ENCODE measurements at regions not wholly inside any gene's neighbourhood (a gene's known extent, or its start where the extent isn't known, plus 50 kb on each side); places are given as distances from the start of the nearest gene placed in this dataset.
"Not testable (repeated sequence)": the region's sequence is repeated elsewhere in the genome, so short reads cannot be mapped to it uniquely, and the experiment has no call there.

GRCh38 chr15:98548139-98548971 is 100.0 kb upstream of the IGF1R start:
- ATAC-seq: peak; percentile 77
- no peak for TF ChIP-seq ZNF565 (CRISPR knock-in tag; conservative IDR thresholded peaks at IDR 0.05; ENCODE audit: low read depth)
- TF ChIP-seq OSR1 (CRISPR knock-in tag; IDR thresholded peaks at IDR 0.05): no peak

GRCh38 chr15:98549003-98549402 is 99.3 kb upstream of the IGF1R start:
- no peak for ATAC-seq
- TF ChIP-seq ZC3H10 (CRISPR knock-in tag; IDR thresholded peaks at IDR 0.05) (no peak), PPARA (CRISPR knock-in tag; IDR thresholded peaks at IDR 0.05; ENCODE audit: borderline replicate concordance) (no peak), BACH2 (CRISPR knock-in tag; IDR thresholded peaks at IDR 0.05; ENCODE audit: borderline replicate concordance) (no peak), CSDC2 (CRISPR knock-in tag; IDR thresholded peaks at IDR 0.05) (no peak), TCF4 (CRISPR knock-in tag; IDR thresholded peaks at IDR 0.05; ENCODE audit: borderline replicate concordance) (no peak), ISL1 (CRISPR knock-in tag; IDR thresholded peaks at IDR 0.05) (no peak), ZNF70 (CRISPR knock-in tag; IDR thresholded peaks at IDR 0.05) (no peak), TOX (CRISPR knock-in tag; IDR thresholded peaks at IDR 0.05; ENCODE audit: borderline replicate concordance) (no peak), SNAI2 (CRISPR knock-in tag; IDR thresholded peaks at IDR 0.05) (no peak), PATZ1 (CRISPR knock-in tag; IDR thresholded peaks at IDR 0.05; ENCODE audit: borderline replicate concordance) (no peak)

GRCh38 chr15:98549741-98550140 is 98.6 kb upstream of the IGF1R start:
- no peak for ATAC-seq
- TF ChIP-seq CSRNP3 (CRISPR knock-in tag; IDR thresholded peaks at IDR 0.05) (no peak), GLIS3 (CRISPR knock-in tag; IDR thresholded peaks at IDR 0.05) (no peak), PPARA (CRISPR knock-in tag; IDR thresholded peaks at IDR 0.05; ENCODE audit: borderline replicate concordance) (no peak), TSHZ2 (CRISPR knock-in tag; IDR thresholded peaks at IDR 0.05) (no peak), PATZ1 (CRISPR knock-in tag; IDR thresholded peaks at IDR 0.05; ENCODE audit: borderline replicate concordance) (no peak), ESRRG (CRISPR knock-in tag; IDR thresholded peaks at IDR 0.05) (no peak), OSR1 (CRISPR knock-in tag; IDR thresholded peaks at IDR 0.05) (no peak), SNAI2 (CRISPR knock-in tag; IDR thresholded peaks at IDR 0.05) (no peak), ZFP30 (CRISPR knock-in tag; IDR thresholded peaks at IDR 0.05) (no peak), TOX (CRISPR knock-in tag; IDR thresholded peaks at IDR 0.05; ENCODE audit: borderline replicate concordance) (no peak), ISL1 (CRISPR knock-in tag; IDR thresholded peaks at IDR 0.05) (no peak), RARB (CRISPR knock-in tag; IDR thresholded peaks at IDR 0.05) (no peak), ZNF70 (CRISPR knock-in tag; IDR thresholded peaks at IDR 0.05) (no peak)

- ATAC-seq: not testable (repeated sequence)
Measured at GRCh38 chr15:98550363-98550762, 98.0 kb upstream of the IGF1R start.
